SU-DHL-6 (cell line): ENCODE measurements at regions not wholly inside any gene's neighbourhood (a gene's known extent, or its start where the extent isn't known, plus 50 kb on each side); places are given as distances from the start of the nearest gene placed in this dataset.

Source experiments
- CTCF ChIP-seq: fragments of 200-600 bp; sonication (generic); IDR thresholded peaks from one replicate; pipeline ENCODE4 v1.5.1; 2017; ENCODE audit warnings: antibody characterized with exemption, mild to moderate bottlenecking, low read length, moderate library complexity; ENCODE audit not compliant: insufficient read depth, poor library complexity, severe bottlenecking
- EZH2phosphoT487 ChIP-seq: fragments of 200-600 bp; sonication (generic), shearing (Covaris generic); conservative IDR thresholded peaks from 2 replicates; pipeline ENCODE4 v1.6.1; 2018; ENCODE audit warnings: mild to moderate bottlenecking, antibody characterized with exemption, low read length, moderate library complexity, mixed read lengths

- TF ChIP-seq CTCF = no peak
- TF ChIP-seq EZH2phosphoT487 = no peak
Observed at GRCh38 chr9:91146391-91147019, 215.2 kb downstream of the AUH start.
